Left forelimb (tissue), 1 donor: ENCODE measurements at regions not wholly inside any gene's neighbourhood (a gene's known extent, or its start where the extent isn't known, plus 50 kb on each side); places are given as distances from the start of the nearest gene placed in this dataset.

ENCODE experiments used
- DNase-seq: peaks from one replicate; pipeline ENCODE4 v3.0.0-alpha.2; 2018; ENCODE audit warnings: low spot score

- DNase-seq: no peak
Observed at GRCh38 chr7:12783421-12784095, 96.1 kb downstream of the ARL4A start.

- DNase-seq: no peak
Observed at GRCh38 chr7:12785473-12785872, 98.0 kb downstream of the ARL4A start.

GRCh38 chr7:12786494-12786893, 99.1 kb downstream of the ARL4A start:
- DNase-seq: no peak

- no peak for DNase-seq
Observed at GRCh38 chr7:12788171-12788570, 100.7 kb downstream of the ARL4A start.

- no peak for DNase-seq
Observed at GRCh38 chr7:12788591-12788990, 101.2 kb downstream of the ARL4A start.

GRCh38 chr7:12794722-12795302, 107.4 kb downstream of the ARL4A start:
- DNase-seq: no peak

GRCh38 chr7:12796397-12797127, 109.1 kb downstream of the ARL4A start:
- no peak for DNase-seq

GRCh38 chr7:12800486-12800885, 113.1 kb downstream of the ARL4A start:
- no peak for DNase-seq

- no peak for DNase-seq
Observed at GRCh38 chr7:12801107-12801506, 113.7 kb downstream of the ARL4A start.

- DNase-seq: no peak
Observed at GRCh38 chr7:12802070-12802469, 114.6 kb downstream of the ARL4A start.

- DNase-seq: no peak
Observed at GRCh38 chr7:12803542-12803941, 116.1 kb downstream of the ARL4A start.

- DNase-seq: no peak
Observed at GRCh38 chr7:12805518-12805928, 118.1 kb downstream of the ARL4A start.

- DNase-seq: no peak
Observed at GRCh38 chr7:12805957-12806356, 118.5 kb downstream of the ARL4A start.

- no peak for DNase-seq
Observed at GRCh38 chr7:12809476-12809875, 122.0 kb downstream of the ARL4A start.

- DNase-seq: no peak
Observed at GRCh38 chr7:12812111-12812510, 124.7 kb downstream of the ARL4A start.

- DNase-seq: no peak
Observed at GRCh38 chr7:12814107-12814506, 126.7 kb downstream of the ARL4A start.

- no peak for DNase-seq
Observed at GRCh38 chr7:12814828-12815227, 127.4 kb downstream of the ARL4A start.

- no peak for DNase-seq
Observed at GRCh38 chr7:12815426-12815825, 128.0 kb downstream of the ARL4A start.

GRCh38 chr7:12815871-12816270, 128.4 kb downstream of the ARL4A start:
- no peak for DNase-seq

- DNase-seq: no peak
Observed at GRCh38 chr7:12820777-12821176, 133.3 kb downstream of the ARL4A start.

- DNase-seq: no peak
Observed at GRCh38 chr7:12821746-12822145, 134.3 kb downstream of the ARL4A start.

GRCh38 chr7:12826079-12826478, 138.6 kb downstream of the ARL4A start:
- DNase-seq: no peak

- DNase-seq: no peak
Observed at GRCh38 chr7:12827219-12827821, 139.9 kb downstream of the ARL4A start.
